ENCODE measurements at regions not wholly inside any gene's neighbourhood (a gene's known extent, or its start where the extent isn't known, plus 50 kb on each side); places are given as distances from the start of the nearest gene placed in this dataset.

GRCh38 chr13:71312923-71313322 is 554.1 kb downstream of the DACH1 start:
- Histone ChIP-seq H2AFZ (ENCODE audit: low read depth, low read length, severe bottlenecking) (no peak overlapping the region), H3K9me2 (replicated peaks; ENCODE audit: insufficient read depth, low read length) (no peaks in the 10 kb centered on the region), H3K9ac (ENCODE audit: low read length) (no peak overlapping the region), H3K36me3 (ENCODE audit: low read length) (no peaks in the 10 kb centered on the region), H3K4me2 (ENCODE audit: low read depth, low read length, poor library complexity, severe bottlenecking) (no peak overlapping the region), H4K20me1 (ENCODE audit: low read depth, low read length) (no peaks in the 10 kb centered on the region), H3K9me3 (ENCODE audit: insufficient read depth, low read length) (no peaks in the 10 kb centered on the region), H3F3A (ENCODE audit: insufficient read depth) (no peaks in the 10 kb centered on the region), H3K27me3 (ENCODE audit: low read length) (no peaks in the 10 kb centered on the region), H3K79me2 (ENCODE audit: insufficient read depth, low read length) (no peaks in the 10 kb centered on the region), H3K4me3 (ENCODE audit: insufficient read depth, low read length, poor library complexity, severe bottlenecking) (no peak overlapping the region), H3K27ac (ENCODE audit: low read depth, low read length) (no peak overlapping the region)
- TF ChIP-seq CTCF (IDR thresholded peaks at IDR 0.05; ENCODE audit: insufficient read depth, low read length, poor library complexity, severe bottlenecking) = no peak
- TF ChIP-seq EZH2phosphoT487 (conservative IDR thresholded peaks at IDR 0.05; ENCODE audit: low read length) = no peak

DNA sequence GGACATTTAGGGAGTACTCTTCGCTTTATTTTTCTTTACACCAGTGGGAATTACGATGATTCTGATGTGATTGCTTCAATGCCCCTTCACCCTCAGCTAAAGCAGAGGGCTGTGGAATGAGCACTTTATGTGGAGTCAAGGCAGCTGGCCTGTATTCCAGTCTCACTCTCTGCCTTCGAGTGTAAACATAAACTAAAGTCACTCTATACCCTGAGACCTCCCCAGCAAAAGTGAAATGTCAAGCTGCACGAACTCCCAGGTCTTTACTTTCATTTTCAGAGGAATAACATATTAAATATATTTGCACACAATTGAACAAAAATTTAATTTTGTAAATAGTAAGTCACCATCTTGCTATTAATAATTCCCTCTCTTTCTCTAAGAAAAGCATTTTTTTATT is 557.1 kb downstream of the DACH1 start:
- H3F3A ChIP-seq (ENCODE audit: insufficient read depth) = no peaks in the 10 kb centered on the region
- peak overlapping the region; percentile 16 for H3K4me3 ChIP-seq (ENCODE audit: insufficient read depth, low read length, poor library complexity, severe bottlenecking)
- H4K20me1 ChIP-seq (ENCODE audit: low read depth, low read length) = no peaks in the 10 kb centered on the region
- H3K9me3 ChIP-seq (ENCODE audit: insufficient read depth, low read length) = no peaks in the 10 kb centered on the region
- TF ChIP-seq EZH2phosphoT487 (conservative IDR thresholded peaks at IDR 0.05; ENCODE audit: low read length) (no peak), CTCF (IDR thresholded peaks at IDR 0.05; ENCODE audit: insufficient read depth, low read length, poor library complexity, severe bottlenecking) (no peak)
- peak overlapping the region; percentile 57 for H3K4me2 ChIP-seq (ENCODE audit: low read depth, low read length, poor library complexity, severe bottlenecking)
- H3K9me2 ChIP-seq (replicated peaks; ENCODE audit: insufficient read depth, low read length) = no peaks in the 10 kb centered on the region
- H3K27ac ChIP-seq (ENCODE audit: low read depth, low read length) = no peak overlapping the region
- peak overlapping the region; percentile 8 for H2AFZ ChIP-seq (ENCODE audit: low read depth, low read length, severe bottlenecking)
- no peaks in the 10 kb centered on the region for H3K36me3 ChIP-seq (ENCODE audit: low read length)
- H3K27me3 ChIP-seq (ENCODE audit: low read length) = no peaks in the 10 kb centered on the region
- H3K79me2 ChIP-seq (ENCODE audit: insufficient read depth, low read length) = no peaks in the 10 kb centered on the region
- no peak overlapping the region for H3K9ac ChIP-seq (ENCODE audit: low read length)

DNA sequence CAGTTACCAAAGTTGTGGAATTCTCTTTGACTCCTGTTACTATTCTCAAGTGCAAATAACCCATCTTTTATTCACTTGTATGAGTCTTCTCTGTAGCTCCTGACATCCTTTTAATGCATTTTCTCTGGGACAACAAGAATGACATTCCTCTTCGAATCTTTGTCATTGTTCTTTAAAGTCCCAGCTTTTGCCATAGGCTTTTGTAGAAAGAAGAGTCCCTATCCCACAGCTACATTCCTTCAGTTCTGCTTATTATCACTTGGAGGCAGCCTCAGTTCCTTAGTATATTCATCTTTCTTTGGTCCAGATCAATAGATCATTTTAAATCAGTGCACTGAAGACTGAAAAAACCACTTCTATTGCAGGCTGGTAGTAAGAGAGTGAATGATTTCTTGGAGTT is 560.2 kb downstream of the DACH1 start:
- TF ChIP-seq CTCF (IDR thresholded peaks at IDR 0.05; ENCODE audit: insufficient read depth, low read length, poor library complexity, severe bottlenecking) (no peak), EZH2phosphoT487 (conservative IDR thresholded peaks at IDR 0.05; ENCODE audit: low read length) (no peak)
- no peaks in the 10 kb centered on the region for H3K36me3 ChIP-seq (ENCODE audit: low read length)
- no peaks in the 10 kb centered on the region for H3K79me2 ChIP-seq (ENCODE audit: insufficient read depth, low read length)
- no peak overlapping the region for H3K4me2 ChIP-seq (ENCODE audit: low read depth, low read length, poor library complexity, severe bottlenecking)
- H3K27ac ChIP-seq (ENCODE audit: low read depth, low read length) = no peak overlapping the region
- H3K4me3 ChIP-seq (ENCODE audit: insufficient read depth, low read length, poor library complexity, severe bottlenecking) = no peak overlapping the region
- no peaks in the 10 kb centered on the region for H3K27me3 ChIP-seq (ENCODE audit: low read length)
- no peaks in the 10 kb centered on the region for H3F3A ChIP-seq (ENCODE audit: insufficient read depth)
- H2AFZ ChIP-seq (ENCODE audit: low read depth, low read length, severe bottlenecking) = no peak overlapping the region
- no peak overlapping the region for H3K9ac ChIP-seq (ENCODE audit: low read length)
- H3K9me3 ChIP-seq (ENCODE audit: insufficient read depth, low read length) = no peaks in the 10 kb centered on the region
- no peaks in the 10 kb centered on the region for H3K9me2 ChIP-seq (replicated peaks; ENCODE audit: insufficient read depth, low read length)
- no peaks in the 10 kb centered on the region for H4K20me1 ChIP-seq (ENCODE audit: low read depth, low read length)
